ENCODE measurements at regions not wholly inside any gene's neighbourhood (a gene's known extent, or its start where the extent isn't known, plus 50 kb on each side); places are given as distances from the start of the nearest gene placed in this dataset.

- in situ Hi-C loops (cut with HindIII; ENCODE audit: low sequenced_read_pairs) = no loop called here
- no peak for DNase-seq (ENCODE audit: low spot score)
Observed at GRCh38 chr4:187919966-187920365, 75.6 kb upstream of the ZFP42 start.

- in situ Hi-C loops (cut with HindIII; ENCODE audit: low sequenced_read_pairs) = no loop called here
- DNase-seq (ENCODE audit: low spot score) = no peak
Observed at GRCh38 chr4:187921946-187922623, 73.5 kb upstream of the ZFP42 start.

- no peak for DNase-seq (ENCODE audit: low spot score)
- in situ Hi-C loops (cut with HindIII; ENCODE audit: low sequenced_read_pairs) = no loop called here
Observed at GRCh38 chr4:187929024-187929423, 66.5 kb upstream of the ZFP42 start.

GRCh38 chr4:187934766-187935165, 60.8 kb upstream of the ZFP42 start:
- in situ Hi-C loops (cut with HindIII; ENCODE audit: low sequenced_read_pairs) = no loop called here
- DNase-seq (ENCODE audit: low spot score) = no peak

- in situ Hi-C loops (cut with HindIII; ENCODE audit: low sequenced_read_pairs) = no loop called here
- DNase-seq (ENCODE audit: low spot score) = no peak
Observed at GRCh38 chr4:187937557-187937956, 58.0 kb upstream of the ZFP42 start.

- in situ Hi-C loops (cut with HindIII; ENCODE audit: low sequenced_read_pairs) = no loop called here
- DNase-seq (ENCODE audit: low spot score) = no peak
Observed at GRCh38 chr4:187940299-187940698, 55.3 kb upstream of the ZFP42 start.

GRCh38 chr4:187942968-187943367, 52.6 kb upstream of the ZFP42 start:
- in situ Hi-C loops (cut with HindIII; ENCODE audit: low sequenced_read_pairs) = no loop called here
- DNase-seq (ENCODE audit: low spot score) = no peak

GRCh38 chr4:187944179-187944578, 51.4 kb upstream of the ZFP42 start:
- in situ Hi-C loops (cut with HindIII; ENCODE audit: low sequenced_read_pairs) = no loop called here
- no peak for DNase-seq (ENCODE audit: low spot score)
